ENCODE measurements at regions not wholly inside any gene's neighbourhood (a gene's known extent, or its start where the extent isn't known, plus 50 kb on each side); places are given as distances from the start of the nearest gene placed in this dataset.

DNA sequence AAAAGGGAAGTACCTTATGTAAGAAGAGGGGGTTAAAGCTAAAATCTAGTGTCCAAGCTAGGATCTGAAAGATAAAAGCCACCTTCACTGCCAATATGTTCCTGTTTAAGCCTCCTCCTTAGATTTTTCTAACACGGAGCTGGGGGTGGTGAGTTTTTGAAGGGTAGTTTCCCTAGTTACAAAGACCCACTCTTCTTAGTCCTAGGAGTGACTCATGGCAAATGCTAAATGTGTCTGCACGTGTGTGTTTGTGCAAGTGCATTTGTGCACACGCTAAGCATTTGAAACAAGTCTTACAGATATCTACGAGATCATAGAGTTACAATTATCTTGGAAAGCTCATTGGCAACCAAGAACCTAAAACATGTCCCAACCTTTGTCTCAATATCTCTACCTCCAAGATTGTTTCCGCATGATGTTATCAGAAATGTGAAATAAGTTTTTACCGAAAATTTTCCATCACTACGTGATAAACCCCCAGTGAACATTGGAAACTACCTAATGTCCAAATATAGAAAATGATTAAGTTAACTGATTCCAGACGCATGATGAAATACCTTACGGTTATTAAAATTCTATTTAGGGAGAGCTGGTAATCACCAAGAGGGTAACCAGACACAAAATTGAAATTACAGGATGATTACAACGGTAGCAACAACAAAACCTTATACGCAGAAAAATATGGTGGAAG, 78.0 kb upstream of the HRH2 start:
- no peaks in the 10 kb centered on the region for H3K36me3 ChIP-seq (ENCODE audit: control insufficient read depth in 2 of 2, extremely low read depth in 1 of 2, insufficient read depth in 2 of 2, low read length in 2 of 2)
- DNase-seq (ENCODE audit: low read depth, low spot score) (no peak), FAIRE-seq (no peak)
- no peaks in the 10 kb centered on the region for H3K27me3 ChIP-seq (ENCODE audit: control insufficient read depth, extremely low read depth, insufficient read depth, low read length)
- no peaks in the 10 kb centered on the region for H3K79me2 ChIP-seq (ENCODE audit: control insufficient read depth, insufficient read depth, low read length)
- H3K9me1 ChIP-seq (ENCODE audit: control insufficient read depth, extremely low read depth, insufficient read depth, low read length): no peaks in the 10 kb centered on the region
- peaks cover 30% of the 10 kb centered on the region for H3K4me1 ChIP-seq (ENCODE audit: control insufficient read depth, extremely low read depth, insufficient read depth, low read length)
- no peak overlapping the region for H3K9ac ChIP-seq (ENCODE audit: control insufficient read depth, extremely low read depth, insufficient read depth, low read length)
- H2AFZ ChIP-seq (ENCODE audit: control insufficient read depth, low read length): no peak overlapping the region
- no peaks in the 10 kb centered on the region for H3K9me3 ChIP-seq (ENCODE audit: control insufficient read depth, low read depth, low read length)
- H3K27ac ChIP-seq (ENCODE audit: control insufficient read depth, insufficient read depth, low read length): no peak overlapping the region
- dilution Hi-C loops (cut with MboI; ENCODE audit: extremely low pct_ligation_motif_present, low sequenced_read_pairs): no loop called here
- H4K20me1 ChIP-seq (ENCODE audit: control insufficient read depth, extremely low read depth, insufficient read depth, low read length): no peaks in the 10 kb centered on the region
- TF ChIP-seq CTCF (optimal IDR thresholded peaks at IDR 0.05 in 1 of 3, IDR thresholded peaks at IDR 0.05 in 1 of 3, conservative IDR thresholded peaks at IDR 0.05 in 1 of 3; ENCODE audit: extremely low read depth in 1 of 3, insufficient read depth in 2 of 3, low read length in 3 of 3): no peak
- TF ChIP-seq EZH2 (IDR thresholded peaks at IDR 0.05; ENCODE audit: low read length): no peak
- no peak overlapping the region for H3K4me3 ChIP-seq (ENCODE audit: control insufficient read depth in 2 of 3, extremely low read depth in 1 of 3, insufficient read depth in 2 of 3, low read depth in 1 of 3, low read length in 3 of 3)
- peak overlapping the region; percentile 55 for H3K4me2 ChIP-seq (ENCODE audit: control insufficient read depth, extremely low read depth, insufficient read depth, low read depth, low read length)

GRCh38 chr5:175582697-175583096, 75.2 kb upstream of the HRH2 start:
- Histone ChIP-seq H3K27me3 (ENCODE audit: control insufficient read depth, extremely low read depth, insufficient read depth, low read length) (no peaks in the 10 kb centered on the region), H4K20me1 (ENCODE audit: control insufficient read depth, extremely low read depth, insufficient read depth, low read length) (no peaks in the 10 kb centered on the region), H3K36me3 (ENCODE audit: control insufficient read depth in 2 of 2, extremely low read depth in 1 of 2, insufficient read depth in 2 of 2, low read length in 2 of 2) (no peaks in the 10 kb centered on the region), H2AFZ (ENCODE audit: control insufficient read depth, low read length) (peak overlapping the region; percentile 26), H3K79me2 (ENCODE audit: control insufficient read depth, insufficient read depth, low read length) (no peaks in the 10 kb centered on the region), H3K9ac (ENCODE audit: control insufficient read depth, extremely low read depth, insufficient read depth, low read length) (no peak overlapping the region), H3K9me3 (ENCODE audit: control insufficient read depth, low read depth, low read length) (no peaks in the 10 kb centered on the region), H3K4me2 (ENCODE audit: control insufficient read depth, extremely low read depth, insufficient read depth, low read depth, low read length) (peak overlapping the region; percentile 73), H3K27ac (ENCODE audit: control insufficient read depth, insufficient read depth, low read length) (peak overlapping the region; percentile 79), H3K9me1 (ENCODE audit: control insufficient read depth, extremely low read depth, insufficient read depth, low read length) (no peaks in the 10 kb centered on the region), H3K4me1 (ENCODE audit: control insufficient read depth, extremely low read depth, insufficient read depth, low read length) (peaks cover 30% of the 10 kb centered on the region), H3K4me3 (ENCODE audit: control insufficient read depth in 2 of 3, extremely low read depth in 1 of 3, insufficient read depth in 2 of 3, low read depth in 1 of 3, low read length in 3 of 3) (no peak overlapping the region)
- TF ChIP-seq CTCF (optimal IDR thresholded peaks at IDR 0.05 in 1 of 3, IDR thresholded peaks at IDR 0.05 in 1 of 3, conservative IDR thresholded peaks at IDR 0.05 in 1 of 3; ENCODE audit: extremely low read depth in 1 of 3, insufficient read depth in 2 of 3, low read length in 3 of 3) (no peak), EZH2 (IDR thresholded peaks at IDR 0.05; ENCODE audit: low read length) (no peak)
- dilution Hi-C loops (cut with MboI; ENCODE audit: extremely low pct_ligation_motif_present, low sequenced_read_pairs): no loop called here
- DNase-seq (ENCODE audit: low read depth, low spot score): peak; percentile 81
- FAIRE-seq: peak; percentile 96

All from keratinocyte (primary cell).